Myocyte (in vitro differentiated cells): ENCODE measurements at regions not wholly inside any gene's neighbourhood (a gene's known extent, or its start where the extent isn't known, plus 50 kb on each side); places are given as distances from the start of the nearest gene placed in this dataset.

Experiments
- DNase-seq: peaks from one replicate; pipeline ENCODE4 v3.0.0-alpha.2; 2012; ENCODE audit warnings: low read depth

DNA sequence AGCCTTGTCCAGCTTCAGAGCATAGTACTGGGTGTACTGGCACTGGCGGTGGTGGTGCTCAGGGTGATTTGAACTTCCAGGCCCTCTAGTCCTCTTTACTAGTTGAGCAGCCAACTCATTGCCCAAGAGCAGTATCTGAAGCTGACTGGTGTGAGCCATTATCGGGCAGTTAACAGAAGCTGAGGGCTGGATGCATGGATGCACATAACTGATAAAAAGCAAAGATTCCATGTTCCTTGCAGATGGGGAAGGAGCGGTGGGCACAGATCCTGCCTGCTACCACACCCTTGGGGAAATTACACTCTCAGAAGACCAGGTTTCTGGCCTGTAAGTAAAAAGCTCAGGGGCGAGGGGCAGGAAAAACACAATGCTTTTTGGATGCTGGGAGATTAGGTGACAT is 499.4 kb upstream of the ARGLU1 start:
- no peak for DNase-seq

DNA sequence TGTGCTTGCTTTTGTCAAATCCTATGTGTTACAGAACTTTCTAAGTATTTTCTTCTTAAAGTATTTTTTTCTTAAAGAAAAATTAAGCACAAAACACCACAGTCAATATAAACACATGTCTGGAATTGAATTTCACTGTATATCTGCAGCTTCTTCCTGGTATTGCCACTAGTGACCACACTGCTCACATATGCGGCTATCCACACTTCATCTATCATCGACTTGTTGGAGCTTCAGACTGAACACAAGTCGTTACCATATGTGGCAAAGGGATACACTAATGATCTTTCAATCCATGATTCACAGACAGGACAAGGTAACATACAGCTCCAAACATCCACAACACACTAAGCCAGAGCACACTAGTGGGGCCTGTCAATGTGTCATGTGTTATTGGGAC is 498.4 kb upstream of the ARGLU1 start:
- DNase-seq = no peak

DNA sequence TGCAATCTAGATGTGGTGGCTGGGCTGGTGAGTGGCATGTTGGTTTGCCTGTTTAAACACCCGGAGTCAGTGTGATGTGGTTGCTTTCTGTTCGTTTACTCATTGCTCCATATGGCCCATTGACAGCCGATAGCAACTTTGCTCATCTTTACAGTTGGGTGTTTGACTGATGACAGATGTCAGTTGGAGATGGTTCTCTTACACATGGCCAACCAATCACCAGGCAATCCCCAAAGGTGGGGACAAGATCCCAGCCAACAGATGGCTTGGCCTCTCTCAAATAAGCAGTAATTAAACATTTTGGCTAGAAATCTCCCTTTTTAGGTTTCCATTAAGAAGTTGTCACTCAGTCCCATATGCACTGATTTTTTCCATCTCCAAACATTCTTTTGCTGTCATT is 497.1 kb upstream of the ARGLU1 start:
- no peak for DNase-seq

DNA sequence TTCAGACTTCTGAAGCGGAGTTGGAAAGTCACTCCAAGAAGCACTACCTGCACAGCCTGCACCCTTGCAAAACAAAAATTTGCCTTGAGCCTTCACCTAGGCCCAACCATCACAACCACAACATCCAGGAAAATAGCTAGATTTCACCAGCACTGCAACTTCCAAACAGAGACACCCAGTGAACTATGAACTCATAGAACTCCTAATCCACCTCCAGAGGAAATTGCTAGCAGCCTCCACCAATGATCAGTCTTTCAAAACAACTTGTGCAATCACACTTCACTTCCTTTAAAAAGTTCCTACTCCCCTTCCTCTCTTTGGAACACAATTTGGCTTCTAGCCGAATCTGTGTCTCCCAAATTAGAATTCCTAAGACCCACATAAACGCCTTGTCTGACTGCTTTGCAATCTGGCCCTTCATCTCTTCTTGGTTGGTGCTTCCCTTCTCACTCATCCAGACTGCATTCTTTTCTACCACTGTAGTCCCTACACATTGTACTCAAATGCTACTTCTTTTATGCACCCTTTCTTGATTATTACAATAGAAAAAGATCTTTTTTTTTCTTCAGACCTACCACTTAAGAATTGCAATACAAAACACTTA is 489.2 kb upstream of the ARGLU1 start:
- no peak for DNase-seq

DNA sequence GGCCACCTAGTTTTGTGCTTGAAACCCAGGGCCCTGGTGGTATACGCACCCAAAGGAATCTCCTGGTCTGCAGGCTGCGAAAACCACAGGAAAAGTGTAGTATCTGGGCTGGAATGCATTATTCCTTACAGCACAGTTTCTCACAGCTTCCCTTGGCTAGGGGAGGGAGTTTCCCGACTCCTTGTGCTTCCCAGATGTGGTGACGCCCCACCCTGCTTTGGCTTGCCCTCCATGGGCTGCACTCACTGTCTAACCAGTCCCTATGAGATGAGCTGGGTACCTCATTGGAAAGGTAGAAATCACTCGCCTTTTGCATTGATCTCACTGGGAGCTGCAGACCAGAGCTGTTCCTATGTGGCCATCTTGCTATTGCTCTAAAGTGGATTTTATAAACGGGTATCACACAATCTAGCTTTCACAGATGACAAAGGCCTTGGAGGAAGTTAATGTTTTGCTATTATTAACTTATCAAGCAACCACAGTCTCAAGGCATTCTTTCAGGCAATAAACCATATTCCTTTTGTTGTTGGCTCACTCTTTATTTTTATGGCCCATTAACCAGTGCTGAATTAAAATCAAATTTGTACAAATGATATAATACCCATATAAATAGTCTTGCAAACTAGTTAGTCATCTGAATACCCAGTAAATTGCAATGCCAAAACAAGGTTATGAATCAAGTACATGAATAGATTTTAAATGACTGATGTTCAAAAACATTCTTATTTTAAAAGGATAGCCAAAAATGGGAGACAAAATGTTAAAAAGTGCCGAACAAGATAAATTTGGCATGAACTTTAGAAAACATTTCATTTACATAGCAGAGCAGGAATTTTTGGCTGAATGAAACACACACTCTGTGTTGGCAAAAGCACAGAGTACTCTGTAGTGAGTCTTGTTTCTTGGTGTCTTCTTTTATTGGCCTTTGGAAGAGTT is 475.4 kb upstream of the ARGLU1 start:
- no peak for DNase-seq

DNA sequence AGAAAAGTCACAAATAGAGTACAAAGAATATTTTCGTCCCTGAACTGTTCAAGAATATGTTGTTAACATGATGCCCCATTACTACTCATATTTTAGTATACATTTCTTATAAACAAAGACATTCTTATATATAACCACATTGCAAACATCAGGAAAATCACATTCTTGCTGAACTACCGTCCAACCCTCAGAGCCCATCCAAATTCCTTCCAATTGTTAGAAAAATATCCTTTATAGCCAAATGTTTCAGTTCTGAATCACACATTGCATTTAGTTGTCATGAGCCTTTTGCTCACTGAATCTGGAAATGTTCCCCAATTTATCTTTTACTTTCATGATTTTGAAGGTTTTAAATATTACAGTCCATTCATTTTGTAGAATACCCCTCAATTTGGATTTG is 467.8 kb upstream of the ARGLU1 start:
- no peak for DNase-seq

DNA sequence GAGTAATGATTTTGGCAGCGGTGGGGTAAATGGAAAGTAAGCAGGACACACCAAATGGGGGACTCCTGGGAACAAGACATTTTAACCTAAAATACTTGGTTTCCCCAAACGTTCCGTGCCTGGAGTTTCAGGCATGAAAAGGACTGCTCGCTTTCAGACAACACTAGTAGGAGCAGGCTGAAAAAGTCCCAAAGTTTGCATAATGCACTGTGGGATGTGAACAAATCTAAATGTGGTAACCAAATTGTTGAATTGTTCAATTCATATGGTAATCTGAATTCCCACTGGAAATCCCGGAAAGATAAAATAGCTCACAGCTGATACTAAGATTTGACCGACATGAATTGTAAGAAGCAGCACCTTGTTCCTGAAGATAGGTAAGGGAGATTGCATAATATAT is 467.2 kb upstream of the ARGLU1 start:
- no peak for DNase-seq

DNA sequence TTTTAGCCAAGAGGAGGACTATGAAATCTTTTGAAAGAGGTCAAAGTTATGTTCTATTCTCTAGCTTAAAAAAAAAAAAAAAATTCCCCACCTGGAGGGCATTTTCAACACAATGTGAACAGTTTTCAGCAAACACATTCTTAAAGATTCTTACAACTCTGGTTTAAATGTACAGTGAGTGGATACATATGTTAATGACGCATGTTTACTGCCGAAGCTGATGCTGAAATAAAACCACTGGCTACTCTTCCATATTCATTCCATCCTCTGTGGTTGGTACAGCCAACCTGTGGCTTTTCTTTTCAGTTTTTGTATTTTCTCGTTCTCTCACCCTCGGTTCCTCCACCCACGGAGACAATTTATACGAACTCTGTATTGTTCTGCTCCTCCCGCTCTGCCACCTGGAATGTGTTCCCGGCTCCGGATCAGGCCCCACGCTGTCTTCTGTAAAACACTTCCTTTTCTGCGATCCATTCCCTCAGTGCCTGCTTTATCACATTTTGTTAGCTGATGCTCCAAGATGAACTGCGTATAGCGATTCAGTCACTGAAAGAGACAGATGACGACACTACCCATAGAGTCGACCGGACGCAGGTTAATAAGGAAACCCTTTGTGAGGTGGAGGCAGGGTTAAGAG is 466.4 kb upstream of the ARGLU1 start:
- no peak for DNase-seq

DNA sequence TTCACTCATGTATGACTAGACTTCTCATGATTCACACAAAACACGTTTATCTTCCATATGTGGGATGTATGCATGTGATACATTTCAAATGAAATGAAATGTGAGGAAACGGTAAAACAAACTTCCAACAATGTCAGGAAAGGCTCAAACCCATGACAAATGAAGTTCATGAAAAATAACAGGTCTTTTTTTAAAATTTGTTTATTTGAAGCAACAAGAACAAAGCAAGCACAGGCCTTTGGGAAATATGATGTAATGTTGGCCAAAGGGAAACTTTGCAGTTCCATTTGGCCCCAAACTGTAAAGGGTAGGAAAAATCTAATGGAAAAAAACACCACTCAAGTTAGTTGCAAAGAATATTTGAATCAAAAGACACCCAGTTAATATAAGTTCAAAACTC is 463.8 kb upstream of the ARGLU1 start:
- DNase-seq = no peak

DNA sequence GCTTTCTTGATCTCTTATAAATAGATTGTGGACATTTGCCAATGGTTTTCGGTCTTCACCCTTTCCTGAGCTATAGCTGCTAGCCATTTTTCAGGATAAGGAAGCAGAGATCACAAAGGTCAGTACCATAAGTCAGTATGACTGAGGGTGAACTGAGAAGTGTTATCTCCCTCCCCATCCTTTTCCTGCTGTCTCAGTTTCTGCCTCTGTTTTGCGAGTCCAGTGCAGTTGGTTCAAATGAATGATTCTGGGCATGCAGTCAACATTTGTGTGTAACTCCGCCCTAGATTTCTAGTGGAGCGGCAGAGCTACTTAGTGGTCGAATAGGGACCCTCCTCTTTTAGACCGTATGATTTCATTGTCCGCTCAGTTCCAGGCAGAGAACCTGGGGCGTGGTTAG is 460.8 kb upstream of the ARGLU1 start:
- no peak for DNase-seq

DNA sequence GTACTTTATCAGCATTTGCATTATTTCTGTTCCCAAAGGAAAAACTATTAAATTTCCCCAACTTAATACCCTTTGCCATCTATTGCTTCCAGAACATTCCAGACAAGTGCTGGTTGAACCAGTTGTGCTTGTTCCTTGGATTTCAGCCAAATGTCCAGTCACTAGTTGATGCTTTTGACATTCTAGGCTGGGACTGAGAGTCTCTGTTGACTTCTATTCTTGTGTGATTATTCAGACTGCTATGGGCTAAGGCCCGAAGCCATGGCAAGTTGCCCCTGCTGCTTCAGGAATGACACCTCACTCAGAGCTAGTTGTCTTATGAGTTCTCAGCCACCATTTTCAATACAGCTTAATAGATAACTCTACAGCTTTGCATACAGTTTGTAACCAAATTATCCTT is 458.1 kb upstream of the ARGLU1 start:
- no peak for DNase-seq

DNA sequence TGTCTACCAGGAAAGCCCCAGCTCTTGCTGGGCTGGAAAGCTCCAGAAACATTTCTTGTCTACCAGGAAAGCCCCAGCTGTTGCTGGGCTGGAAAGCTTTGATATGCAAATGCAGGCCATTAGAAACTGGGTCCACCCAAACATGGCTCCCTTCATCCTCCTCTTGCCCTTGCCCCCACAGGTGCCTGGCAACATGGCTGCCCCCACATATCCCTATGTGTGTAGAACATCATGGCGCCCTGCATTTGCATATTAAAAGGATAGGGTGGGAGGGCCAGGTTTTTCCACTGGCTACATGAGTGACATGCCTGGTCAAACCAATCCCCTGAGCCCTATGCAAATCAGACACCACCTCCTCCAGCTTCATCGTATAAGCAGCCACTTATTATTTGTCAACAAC is 455.4 kb upstream of the ARGLU1 start:
- DNase-seq = no peak

DNA sequence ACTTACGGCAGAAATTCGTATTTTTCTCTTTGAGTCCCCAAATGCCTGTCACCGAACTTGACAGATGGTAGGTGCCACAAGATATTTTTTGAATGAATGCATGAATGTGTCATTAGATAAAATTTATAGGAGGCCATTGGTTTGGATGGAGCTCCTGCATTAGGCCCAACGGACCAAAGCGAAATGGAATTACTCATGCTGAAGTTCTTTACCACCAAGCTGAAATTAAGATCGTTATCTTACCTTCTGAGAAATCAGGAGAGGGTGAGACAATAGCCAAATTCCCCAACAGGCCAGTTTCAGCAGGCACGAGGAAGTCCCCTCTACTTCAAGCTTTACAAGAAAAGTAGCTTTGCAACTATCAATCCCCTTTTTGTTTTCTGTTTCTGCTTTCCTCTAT is 452.5 kb upstream of the ARGLU1 start:
- no peak for DNase-seq

DNA sequence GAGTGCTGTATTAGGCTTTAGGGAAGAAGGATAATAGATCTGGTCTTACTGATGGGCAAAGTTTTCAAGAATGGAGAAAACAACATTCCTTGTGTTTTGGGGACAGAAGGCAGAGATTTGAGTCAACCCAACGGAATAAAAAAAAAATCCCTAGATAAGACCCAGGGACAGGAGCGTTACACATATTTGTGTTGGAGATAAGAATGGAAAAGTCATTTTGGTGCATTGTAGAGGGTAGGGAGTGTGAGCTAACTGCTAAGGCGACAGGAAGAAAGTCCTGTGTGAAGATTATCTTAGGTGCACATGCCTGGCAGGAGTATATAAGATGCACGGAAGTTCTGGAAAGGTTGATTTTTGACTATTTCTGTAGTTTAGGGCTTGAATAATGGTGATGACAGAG is 450.3 kb upstream of the ARGLU1 start:
- no peak for DNase-seq

DNA sequence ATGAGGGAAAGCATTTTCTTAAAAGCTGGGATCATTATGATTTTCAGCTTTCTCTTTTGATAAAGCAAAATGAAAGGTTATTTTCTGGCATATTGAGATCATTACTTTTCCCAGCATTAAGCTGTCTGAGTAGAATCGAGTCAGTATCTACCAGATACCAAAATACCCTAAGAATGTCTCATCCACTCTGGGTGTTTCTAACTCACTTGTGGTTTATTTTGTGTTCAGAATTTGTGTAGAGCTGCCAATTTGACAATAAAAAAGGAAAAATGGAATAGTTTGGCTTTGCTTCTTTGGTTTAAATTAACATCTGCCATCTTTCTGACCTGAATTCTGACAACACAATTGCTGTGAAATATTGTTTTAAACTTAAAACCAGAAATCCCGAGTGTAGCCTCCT is 438.7 kb upstream of the ARGLU1 start:
- no peak for DNase-seq

DNA sequence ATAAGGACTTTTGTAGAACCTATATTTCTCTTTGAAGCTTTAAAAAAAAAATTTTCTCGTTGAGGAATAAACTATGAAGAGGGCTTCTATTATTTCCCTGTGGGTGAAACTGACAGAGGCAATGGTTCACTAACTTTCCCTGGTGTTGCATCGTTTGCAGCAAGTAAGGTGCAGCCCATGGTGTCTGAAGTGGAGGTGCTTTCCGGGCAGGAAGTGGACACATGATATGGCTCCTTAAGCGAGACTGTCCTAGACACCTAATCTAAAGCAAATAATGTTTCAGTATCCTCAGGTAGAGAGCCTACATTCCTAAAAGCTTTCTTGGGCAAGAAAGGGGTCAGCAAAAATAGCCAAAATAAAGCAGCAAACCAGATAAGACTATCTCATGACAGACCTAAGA is 437.6 kb upstream of the ARGLU1 start:
- DNase-seq = no peak

DNA sequence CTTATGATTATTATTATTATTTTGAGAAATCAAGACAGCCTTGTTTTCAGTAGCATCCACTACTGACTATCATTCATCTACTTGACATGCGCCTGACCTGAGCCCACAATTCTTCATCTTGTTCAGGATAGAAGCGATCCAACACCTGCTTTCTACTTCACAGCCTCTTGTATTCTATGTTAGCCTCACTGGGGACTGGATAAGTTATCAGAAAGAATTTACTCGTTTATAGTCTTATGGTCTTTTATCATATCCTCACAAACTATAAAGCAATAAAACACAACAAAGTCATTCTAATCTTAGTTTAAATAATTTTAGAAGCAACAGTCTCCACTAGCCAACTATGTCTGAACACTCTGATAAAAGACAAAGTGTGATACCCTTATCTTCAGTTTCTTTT is 436.0 kb upstream of the ARGLU1 start:
- DNase-seq = no peak

DNA sequence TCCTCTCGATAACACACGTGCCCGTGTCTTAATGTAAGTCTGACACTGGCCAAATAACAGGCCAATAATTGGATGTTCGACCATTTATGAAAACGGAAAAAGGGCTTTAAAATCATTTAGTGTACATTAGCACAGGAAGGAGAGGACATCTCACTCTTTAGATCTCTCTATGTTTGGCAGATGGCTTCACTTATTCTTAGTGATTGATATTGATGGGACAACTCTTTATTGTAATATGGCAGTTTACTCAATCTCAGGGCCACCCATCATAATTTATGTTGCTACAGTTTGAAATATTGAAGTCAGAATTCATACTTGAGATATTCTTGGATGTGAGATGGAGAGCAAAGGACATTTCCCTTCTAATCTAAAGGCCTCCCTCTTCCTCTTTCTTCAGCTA is 430.7 kb upstream of the ARGLU1 start:
- no peak for DNase-seq

DNA sequence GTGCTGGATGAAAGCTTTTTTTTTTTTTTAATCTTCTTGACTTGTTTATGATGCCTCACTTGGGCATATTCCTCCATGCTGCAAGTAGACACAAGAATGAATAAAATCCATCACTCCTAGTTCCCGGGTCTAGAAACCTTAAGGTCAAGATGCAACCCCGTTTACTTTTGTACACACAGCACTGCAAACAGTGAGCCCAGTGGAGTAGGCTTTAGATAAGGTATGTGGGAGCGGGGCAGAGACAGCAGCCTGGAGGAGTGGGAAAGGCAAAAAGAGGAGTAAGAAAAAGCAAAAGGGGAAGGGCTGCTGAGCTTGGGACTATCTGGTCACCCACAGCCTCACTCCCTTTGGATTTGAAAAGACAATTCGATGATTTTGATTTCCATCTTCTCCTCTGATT is 429.8 kb upstream of the ARGLU1 start:
- no peak for DNase-seq

DNA sequence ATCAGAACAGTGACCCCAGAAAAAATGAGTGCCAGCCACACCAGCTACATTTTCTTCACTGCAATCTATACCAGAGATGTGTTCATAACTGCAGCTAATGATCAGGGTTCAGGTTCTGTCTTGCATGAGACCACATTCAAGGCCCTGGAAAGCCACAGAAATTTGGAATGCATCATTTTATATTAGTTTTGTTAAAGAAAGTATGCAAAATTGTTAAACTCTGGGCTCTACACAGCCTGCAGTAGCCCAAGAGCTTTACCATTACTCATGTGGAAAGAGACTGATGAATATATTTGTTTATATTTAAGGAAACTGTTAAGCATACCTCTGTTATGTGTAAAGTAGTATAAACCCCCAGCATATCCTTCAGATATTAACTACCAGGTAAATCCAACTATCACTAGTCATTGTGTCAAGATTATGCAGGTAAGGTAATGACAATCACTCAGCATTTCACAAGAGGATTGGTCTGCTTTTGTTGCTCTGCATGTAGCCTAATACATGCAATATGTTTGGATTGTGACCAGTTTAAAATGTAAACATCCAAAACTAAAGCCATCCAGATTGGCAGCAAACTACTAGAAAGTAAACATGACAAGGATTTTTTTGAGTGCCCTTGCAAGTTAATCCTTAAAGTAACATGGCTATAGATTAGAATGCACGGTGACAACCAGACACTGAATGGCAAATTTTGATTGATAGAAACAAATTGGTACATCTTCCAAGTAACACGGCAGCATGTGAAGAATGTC is 429.1 kb upstream of the ARGLU1 start:
- no peak for DNase-seq

DNA sequence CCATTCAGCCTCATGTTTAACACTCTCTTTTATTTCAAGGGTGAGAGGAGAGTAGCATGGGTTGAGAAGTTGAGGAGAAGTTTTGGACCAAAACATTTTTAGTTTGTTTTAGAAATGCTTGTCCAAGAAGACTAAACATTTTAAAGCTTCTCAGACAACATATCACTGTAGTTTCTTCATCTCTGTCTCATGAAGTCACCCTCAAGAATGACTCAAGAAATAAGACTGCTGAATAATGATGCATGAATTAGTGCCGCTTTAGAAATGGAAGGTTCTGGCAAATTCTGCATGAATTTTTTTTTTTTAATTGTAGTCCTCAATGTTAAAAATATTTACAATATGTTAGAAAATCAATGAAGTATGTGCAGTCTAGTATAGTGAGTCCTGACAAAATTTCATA is 422.7 kb upstream of the ARGLU1 start:
- DNase-seq = no peak

DNA sequence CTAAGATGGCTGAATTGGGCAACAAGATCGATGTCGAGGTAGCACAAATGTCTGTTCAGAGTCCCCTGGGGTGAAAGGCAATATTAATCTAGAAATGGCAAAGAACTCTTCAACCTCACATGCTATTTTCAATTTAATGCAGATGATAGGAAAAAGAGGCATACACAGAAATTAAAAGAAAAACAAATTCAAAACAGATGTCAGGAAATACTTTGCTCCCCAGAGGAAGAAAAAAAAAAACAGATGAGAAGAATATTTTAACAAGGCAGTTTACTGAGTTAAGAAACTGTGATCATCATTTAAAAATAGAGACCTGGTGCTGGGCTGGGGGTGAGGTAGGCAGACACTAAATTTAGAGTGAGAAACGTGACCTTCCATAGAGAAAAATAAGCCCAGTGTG is 421.9 kb upstream of the ARGLU1 start:
- no peak for DNase-seq
